ENCODE measurements at regions not wholly inside any gene's neighbourhood (a gene's known extent, or its start where the extent isn't known, plus 50 kb on each side); places are given as distances from the start of the nearest gene placed in this dataset.

GRCh38 chr4:36446275-36446674 is 164.9 kb downstream of the DTHD1 start:
- in situ Hi-C loops (cut with HindIII; ENCODE audit: low sequenced_read_pairs): no loop called here
- H3K4me3 ChIP-seq (ENCODE audit: low read depth, low read length): no peak overlapping the region
- no peak for TF ChIP-seq CTCF (IDR thresholded peaks at IDR 0.05; ENCODE audit: low read depth, low read length, missing control alignments)
- no peak for DNase-seq (ENCODE audit: low read depth)

GRCh38 chr4:36461344-36461743 is 179.9 kb downstream of the DTHD1 start:
- in situ Hi-C loops (cut with HindIII; ENCODE audit: low sequenced_read_pairs): no loop called here
- no peak for DNase-seq (ENCODE audit: low read depth)
- no peak overlapping the region for H3K4me3 ChIP-seq (ENCODE audit: low read depth, low read length)
- no peak for TF ChIP-seq CTCF (IDR thresholded peaks at IDR 0.05; ENCODE audit: low read depth, low read length, missing control alignments)

GRCh38 chr4:36467670-36468069 is 186.3 kb downstream of the DTHD1 start:
- H3K4me3 ChIP-seq (ENCODE audit: low read depth, low read length): no peak overlapping the region

GRCh38 chr4:36471903-36472302 is 190.5 kb downstream of the DTHD1 start:
- in situ Hi-C loops (cut with HindIII; ENCODE audit: low sequenced_read_pairs): no loop called here
- DNase-seq (ENCODE audit: low read depth): no peak
- no peak for TF ChIP-seq CTCF (IDR thresholded peaks at IDR 0.05; ENCODE audit: low read depth, low read length, missing control alignments)
- no peak overlapping the region for H3K4me3 ChIP-seq (ENCODE audit: low read depth, low read length)

More at GRCh38 chr4:36467670-36468069, 186.3 kb downstream of the DTHD1 start:
- DNase-seq (ENCODE audit: low read depth): no peak
- no peak for TF ChIP-seq CTCF (IDR thresholded peaks at IDR 0.05; ENCODE audit: low read depth, low read length, missing control alignments)
- in situ Hi-C loops (cut with HindIII; ENCODE audit: low sequenced_read_pairs): no loop called here

GRCh38 chr4:36476135-36476534 is 194.7 kb downstream of the DTHD1 start:
- in situ Hi-C loops (cut with HindIII; ENCODE audit: low sequenced_read_pairs): no loop called here
- no peak for TF ChIP-seq CTCF (IDR thresholded peaks at IDR 0.05; ENCODE audit: low read depth, low read length, missing control alignments)
- DNase-seq (ENCODE audit: low read depth): no peak
- H3K4me3 ChIP-seq (ENCODE audit: low read depth, low read length): no peak overlapping the region

- in situ Hi-C loops (cut with HindIII; ENCODE audit: low sequenced_read_pairs): no loop called here
- no peak overlapping the region for H3K4me3 ChIP-seq (ENCODE audit: low read depth, low read length)
- no peak for DNase-seq (ENCODE audit: low read depth)
- TF ChIP-seq CTCF (IDR thresholded peaks at IDR 0.05; ENCODE audit: low read depth, low read length, missing control alignments): no peak
Measured at GRCh38 chr4:36477861-36478260, 196.4 kb downstream of the DTHD1 start.

- in situ Hi-C loops (cut with HindIII; ENCODE audit: low sequenced_read_pairs): no loop called here
- no peak overlapping the region for H3K4me3 ChIP-seq (ENCODE audit: low read depth, low read length)
- no peak for TF ChIP-seq CTCF (IDR thresholded peaks at IDR 0.05; ENCODE audit: low read depth, low read length, missing control alignments)
- no peak for DNase-seq (ENCODE audit: low read depth)
Measured at GRCh38 chr4:36485885-36486284, 204.5 kb downstream of the DTHD1 start.
